A673 (cell line): ENCODE measurements at regions not wholly inside any gene's neighbourhood (a gene's known extent, or its start where the extent isn't known, plus 50 kb on each side); places are given as distances from the start of the nearest gene placed in this dataset.

ENCODE experiments used
- BruUV-seq: library from RNA; stranded (reverse); fragments of 400-500 nt; replicated peaks from 2 replicates; lab custom pipeline; 2021; lab: Mats Ljungman, UMichigan
- CTCF ChIA-PET: fragments of 300-600 bp; sonication (Branson Sonifier 250); formaldehyde crosslinking; loops from one replicate; lab custom pipeline; 2022; ENCODE audit warnings: antibody characterized with exemption; lab: Charles Lee
- POLR2A ChIA-PET: fragments of 300-600 bp; sonication (Branson Sonifier 250); formaldehyde crosslinking; loops from one replicate; lab custom pipeline; 2022; ENCODE audit warnings: antibody characterized with exemption; ENCODE audit not compliant: low non-redundant PET; lab: Charles Lee
- DNase-seq: peaks from one replicate; pipeline ENCODE4 v3.0.0-alpha.2; 2015; ENCODE audit warnings: low spot score
- H3K27ac ChIP-seq: fragments of 200-600 bp; sonication (generic); 2 replicates; pipeline ENCODE4 v1.5.1; 2016; ENCODE audit warnings: mixed run types, low read depth, mild to moderate bottlenecking, mixed read lengths, antibody characterized with exemption, low read length; ENCODE audit not compliant: poor library complexity, severe bottlenecking
- H3K27me3 ChIP-seq: fragments of 200-600 bp; sonication (generic); replicated peaks from 2 replicates; pipeline ENCODE4 v1.6.1; 2017; ENCODE audit warnings: mixed run types, low read depth, mild to moderate bottlenecking, mixed read lengths, antibody characterized with exemption, low read length; ENCODE audit not compliant: insufficient read depth, poor library complexity
- H3K36me3 ChIP-seq: fragments of 200-600 bp; sonication (generic); 2 replicates; pipeline ENCODE4 v1.6.1; 2016; ENCODE audit warnings: mixed run types, mild to moderate bottlenecking, mixed read lengths, antibody characterized with exemption, low read length; ENCODE audit not compliant: insufficient read depth, poor library complexity, severe bottlenecking
- H3K4me1 ChIP-seq: fragments of 200-600 bp; sonication (generic); 2 replicates; pipeline ENCODE4 v1.6.1; 2017; ENCODE audit warnings: mixed run types, mild to moderate bottlenecking, mixed read lengths, antibody characterized with exemption, low read length; ENCODE audit not compliant: insufficient read depth, poor library complexity, severe bottlenecking
- H3K4me3 ChIP-seq: fragments of 200-600 bp; sonication (generic); 2 replicates; pipeline ENCODE4 v1.5.1; 2016; ENCODE audit warnings: low read depth, mixed run types, mild to moderate bottlenecking, mixed read lengths, low read length; ENCODE audit not compliant: poor library complexity, severe bottlenecking
- H3K9me3 ChIP-seq: fragments of 200-600 bp; sonication (generic); 2 replicates; pipeline ENCODE4 v1.6.1; 2016; ENCODE audit warnings: mixed run types, low read depth, mild to moderate bottlenecking, mixed read lengths, antibody characterized with exemption, low read length; ENCODE audit not compliant: poor library complexity, severe bottlenecking
- CTCF ChIP-seq: fragments of 300-800, 200-600 bp; sonication (generic); conservative IDR thresholded peaks from 2 replicates; pipeline ENCODE4 v1.5.1; 2017; ENCODE audit warnings: low read depth, mild to moderate bottlenecking, antibody characterized with exemption, low read length, moderate library complexity, mixed read lengths
- EZH2 ChIP-seq: fragments of 200-600 bp; sonication (generic); IDR thresholded peaks from 2 replicates; pipeline ENCODE4 v1.6.1; 2017; ENCODE audit warnings: borderline replicate concordance, low read depth, mild to moderate bottlenecking, mixed read lengths, antibody characterized with exemption, low read length; ENCODE audit not compliant: poor library complexity, severe bottlenecking
- intact Hi-C: fragments of 100-400 bp; cut with micrococcal nuclease; formaldehyde crosslinking; loops from one replicate; pipeline ENCODE4 v1.10.0; 2022; ENCODE audit not compliant: unreplicated experiment

GRCh38 chr1:213744780-213745179 is 243.0 kb upstream of the PROX1 start:
- no peaks in the 10 kb centered on the region for H3K36me3 ChIP-seq
- H3K4me1 ChIP-seq: no peaks in the 10 kb centered on the region
- H3K27ac ChIP-seq: no peak overlapping the region
- no peaks in the 10 kb centered on the region for H3K9me3 ChIP-seq
- no peak for DNase-seq
- H3K27me3 ChIP-seq: peaks cover 27% of the 10 kb centered on the region
- no peak for TF ChIP-seq EZH2
- no peak for TF ChIP-seq CTCF
- ChIA-PET POLR2A (no interaction called here), CTCF (no interaction called here)
- BruUV-seq: no TSS peak
- intact Hi-C loops: no loop called here
- no peak overlapping the region for H3K4me3 ChIP-seq

GRCh38 chr1:213745451-213745850 is 242.3 kb upstream of the PROX1 start:
- no TSS peak for BruUV-seq
- Histone ChIP-seq H3K4me1 (no peaks in the 10 kb centered on the region), H3K27me3 (peaks cover 27% of the 10 kb centered on the region), H3K4me3 (no peak overlapping the region), H3K27ac (no peak overlapping the region), H3K9me3 (no peaks in the 10 kb centered on the region), H3K36me3 (no peaks in the 10 kb centered on the region)
- CTCF ChIA-PET: no interaction called here
- DNase-seq: no peak
- POLR2A ChIA-PET: interaction anchor here (0.6 kb wide), 1 partner anchor 721 kb away, joined by 3 read pairs; no protein-coding TSS in a partner anchor
- TF ChIP-seq CTCF (no peak), EZH2 (no peak)
- intact Hi-C loops: no loop called here

- Histone ChIP-seq H3K27me3 (peaks cover 23% of the 10 kb centered on the region), H3K4me1 (no peaks in the 10 kb centered on the region), H3K9me3 (no peaks in the 10 kb centered on the region), H3K36me3 (no peaks in the 10 kb centered on the region), H3K4me3 (no peak overlapping the region), H3K27ac (no peak overlapping the region)
- intact Hi-C loops: loop anchor here (1.0 kb wide), 1 partner anchor 23 kb away; no protein-coding TSS in a partner anchor
- CTCF ChIA-PET: no interaction called here
- no peak for DNase-seq
- POLR2A ChIA-PET: no interaction called here
- BruUV-seq: no TSS peak
- TF ChIP-seq EZH2 (no peak), CTCF (no peak)
These were observed 238.2 kb upstream of the PROX1 start for GRCh38 chr1:213749558-213749957.
